PC-3 (cell line): ENCODE measurements at regions not wholly inside any gene's neighbourhood (a gene's known extent, or its start where the extent isn't known, plus 50 kb on each side); places are given as distances from the start of the nearest gene placed in this dataset.

Experiments
- ATAC-seq: fragments of 200-7000 bp; cut with Tn5 transposase; 2 replicates; pipeline ENCODE4 v1.9.1; 2020; ENCODE audit warnings: mild to moderate bottlenecking, moderate library complexity
- BruUV-seq: library from RNA; stranded (reverse); fragments of 400-500 nt; replicated peaks from 2 replicates; lab custom pipeline; 2021; lab: Mats Ljungman, UMichigan
- CTCF ChIA-PET: fragments of 300-600 bp; sonication (Branson Sonifier 250); formaldehyde crosslinking; loops from one replicate; lab custom pipeline; 2022; ENCODE audit warnings: antibody characterized with exemption; lab: Charles Lee
- POLR2A ChIA-PET: fragments of 300-600 bp; sonication (Branson Sonifier 250); formaldehyde crosslinking; loops from one replicate; lab custom pipeline; 2022; ENCODE audit warnings: antibody characterized with exemption; ENCODE audit not compliant: unreplicated experiment; lab: Charles Lee
- DNase-seq: peaks from one replicate; pipeline ENCODE4 v3.0.0-alpha.2; 2015
- H2AFZ ChIP-seq: fragments of 300-600 bp; sonication (generic); 2 replicates; pipeline ENCODE4 v1.6.0; 2016; ENCODE audit warnings: antibody characterized with exemption, low read length
- H3F3A ChIP-seq: fragments of 300-600 bp; sonication (generic); one replicate; pipeline ENCODE4 v1.6.0; 2017; ENCODE audit warnings: antibody characterized with exemption, low read length, control low read depth, mild to moderate bottlenecking; ENCODE audit not compliant: unreplicated experiment
- H3K27ac ChIP-seq: fragments of 300-600 bp; sonication (generic); 2 replicates; pipeline ENCODE4 v1.5.1; 2016; ENCODE audit warnings: mild to moderate bottlenecking, low read length
- H3K27me3 ChIP-seq: fragments of 300-600 bp; sonication (generic); 2 replicates; pipeline ENCODE4 v1.6.1; 2016; ENCODE audit warnings: low read length, mixed read lengths
- H3K36me3 ChIP-seq: fragments of 300-600 bp; sonication (generic); 2 replicates; pipeline ENCODE4 v1.6.1; 2016; ENCODE audit warnings: low read depth, mixed run types, low read length, mixed read lengths
- H3K4me1 ChIP-seq: fragments of 300-600 bp; sonication (generic); 2 replicates; pipeline ENCODE4 v1.5.1; 2016; ENCODE audit warnings: low read length; ENCODE audit not compliant: insufficient read depth
- H3K4me2 ChIP-seq: fragments of 300-600 bp; sonication (generic); 2 replicates; pipeline ENCODE4 v1.6.0; 2016; ENCODE audit warnings: low read length
- H3K4me3 ChIP-seq: fragments of 300-600 bp; sonication (generic); 2 replicates; pipeline ENCODE4 v1.5.1; 2016; ENCODE audit warnings: mild to moderate bottlenecking, low read length, mixed read lengths
- H3K79me2 ChIP-seq: fragments of 300-600 bp; sonication (generic); 2 replicates; pipeline ENCODE4 v1.6.1; 2017; ENCODE audit warnings: low read length, mixed read lengths
- H3K9ac ChIP-seq: fragments of 300-600 bp; sonication (generic); 2 replicates; pipeline ENCODE4 v1.6.0; 2016; ENCODE audit warnings: mild to moderate bottlenecking, low read length
- H3K9me2 ChIP-seq: fragments of 300-600 bp; sonication (generic); replicated peaks from 2 replicates; pipeline ENCODE4 v1.6.1; 2016; ENCODE audit warnings: mixed run types, low read length, mixed read lengths
- H3K9me3 ChIP-seq: fragments of 300-600 bp; sonication (generic); 2 replicates; pipeline ENCODE4 v1.6.1; 2016; ENCODE audit warnings: low read length, mixed read lengths
- H4K20me1 ChIP-seq: fragments of 300-600 bp; sonication (generic); 2 replicates; pipeline ENCODE4 v1.6.1; 2016; ENCODE audit warnings: low read length, mixed read lengths
- EZH2 ChIP-seq: fragments of 300-600 bp; sonication (generic); IDR thresholded peaks from one replicate; pipeline ENCODE4 v1.6.1; 2017; ENCODE audit warnings: antibody characterized with exemption, mild to moderate bottlenecking, low read length; ENCODE audit not compliant: unreplicated experiment
- EZH2phosphoT487 ChIP-seq: fragments of 300-600 bp; sonication (generic); IDR thresholded peaks from 2 replicates; pipeline ENCODE4 v1.6.1; 2018; ENCODE audit warnings: mild to moderate bottlenecking, antibody characterized with exemption, low read length, borderline replicate concordance
- intact Hi-C: fragments of 100-400 bp; cut with micrococcal nuclease; formaldehyde crosslinking; loops from 2 replicates; pipeline ENCODE4 v1.9.0; 2023
- TF ChIP-seq, protein P1 (sequence below): fragments of 300-600 bp; sonication (generic); conservative IDR thresholded peaks from 2 replicates; pipeline ENCODE4 v1.5.1; 2017; ENCODE audit warnings: antibody characterized with exemption, low read depth, mild to moderate bottlenecking, low read length

GRCh38 chr6:119614138-119614537 is 264.6 kb upstream of the MAN1A1 start:
- H3K27me3 ChIP-seq: no peaks in the 10 kb centered on the region
- H3K27ac ChIP-seq: no peak overlapping the region
- ChIA-PET CTCF (no interaction called here), POLR2A (no interaction called here)
- TF ChIP-seq EZH2 (no peak), EZH2phosphoT487 (no peak)
- TF ChIP-seq, protein P1, sequence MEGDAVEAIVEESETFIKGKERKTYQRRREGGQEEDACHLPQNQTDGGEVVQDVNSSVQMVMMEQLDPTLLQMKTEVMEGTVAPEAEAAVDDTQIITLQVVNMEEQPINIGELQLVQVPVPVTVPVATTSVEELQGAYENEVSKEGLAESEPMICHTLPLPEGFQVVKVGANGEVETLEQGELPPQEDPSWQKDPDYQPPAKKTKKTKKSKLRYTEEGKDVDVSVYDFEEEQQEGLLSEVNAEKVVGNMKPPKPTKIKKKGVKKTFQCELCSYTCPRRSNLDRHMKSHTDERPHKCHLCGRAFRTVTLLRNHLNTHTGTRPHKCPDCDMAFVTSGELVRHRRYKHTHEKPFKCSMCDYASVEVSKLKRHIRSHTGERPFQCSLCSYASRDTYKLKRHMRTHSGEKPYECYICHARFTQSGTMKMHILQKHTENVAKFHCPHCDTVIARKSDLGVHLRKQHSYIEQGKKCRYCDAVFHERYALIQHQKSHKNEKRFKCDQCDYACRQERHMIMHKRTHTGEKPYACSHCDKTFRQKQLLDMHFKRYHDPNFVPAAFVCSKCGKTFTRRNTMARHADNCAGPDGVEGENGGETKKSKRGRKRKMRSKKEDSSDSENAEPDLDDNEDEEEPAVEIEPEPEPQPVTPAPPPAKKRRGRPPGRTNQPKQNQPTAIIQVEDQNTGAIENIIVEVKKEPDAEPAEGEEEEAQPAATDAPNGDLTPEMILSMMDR: no peak
- H4K20me1 ChIP-seq: no peaks in the 10 kb centered on the region
- no peaks in the 10 kb centered on the region for H3K79me2 ChIP-seq
- no TSS peak for BruUV-seq
- DNase-seq: no peak
- no peak overlapping the region for H3K4me3 ChIP-seq
- H2AFZ ChIP-seq: no peak overlapping the region
- ATAC-seq: no peak
- peaks cover 4% of the 10 kb centered on the region; the same call in 1 of the 2 replicates for H3K4me1 ChIP-seq
- no peaks in the 10 kb centered on the region for H3F3A ChIP-seq
- H3K9ac ChIP-seq: no peak overlapping the region
- H3K9me3 ChIP-seq: no peaks in the 10 kb centered on the region
- no peak overlapping the region for H3K4me2 ChIP-seq
- H3K36me3 ChIP-seq: no peaks in the 10 kb centered on the region
- H3K9me2 ChIP-seq: no peaks in the 10 kb centered on the region
- intact Hi-C loops: no loop called here

GRCh38 chr6:119612911-119613381 is 263.4 kb upstream of the MAN1A1 start:
- Histone ChIP-seq H2AFZ (no peak overlapping the region), H3F3A (no peaks in the 10 kb centered on the region), H3K9me3 (no peaks in the 10 kb centered on the region), H3K36me3 (no peaks in the 10 kb centered on the region), H3K4me3 (no peak overlapping the region), H3K4me1 (no peaks in the 10 kb centered on the region), H3K9me2 (no peaks in the 10 kb centered on the region), H3K27ac (no peak overlapping the region), H3K79me2 (no peaks in the 10 kb centered on the region), H3K4me2 (no peak overlapping the region), H3K27me3 (no peaks in the 10 kb centered on the region), H4K20me1 (no peaks in the 10 kb centered on the region), H3K9ac (no peak overlapping the region)
- no TSS peak for BruUV-seq
- DNase-seq (no peak), ATAC-seq (no peak)
- intact Hi-C loops: no loop called here
- TF ChIP-seq EZH2phosphoT487 (no peak), EZH2 (no peak)
- TF ChIP-seq, protein P1: no peak
- ChIA-PET CTCF (no interaction called here), POLR2A (no interaction called here)

GRCh38 chr6:119612176-119612891 is 262.8 kb upstream of the MAN1A1 start:
- POLR2A ChIA-PET: no interaction called here
- H2AFZ ChIP-seq: no peak overlapping the region
- intact Hi-C loops: no loop called here
- CTCF ChIA-PET: no interaction called here
- H3K4me3 ChIP-seq: no peak overlapping the region
- H3K9ac ChIP-seq: no peak overlapping the region
- no peak overlapping the region for H3K4me2 ChIP-seq
- H3F3A ChIP-seq: no peaks in the 10 kb centered on the region
- no peaks in the 10 kb centered on the region for H3K9me3 ChIP-seq
- H3K27ac ChIP-seq: no peak overlapping the region
- no peaks in the 10 kb centered on the region for H3K27me3 ChIP-seq
- no peaks in the 10 kb centered on the region for H3K79me2 ChIP-seq
- TF ChIP-seq, protein P1: no peak
- no peak for TF ChIP-seq EZH2phosphoT487
- TF ChIP-seq EZH2: no peak
- ATAC-seq (no peak), DNase-seq (no peak)
- H4K20me1 ChIP-seq: no peaks in the 10 kb centered on the region
- BruUV-seq: no TSS peak
- no peaks in the 10 kb centered on the region for H3K36me3 ChIP-seq
- H3K9me2 ChIP-seq: no peaks in the 10 kb centered on the region
- H3K4me1 ChIP-seq: no peaks in the 10 kb centered on the region
